SK-N-SH treated with all-trans-retinoic acid at 6 μM for 48 hours (cell line): ENCODE measurements at regions not wholly inside any gene's neighbourhood (a gene's known extent, or its start where the extent isn't known, plus 50 kb on each side); places are given as distances from the start of the nearest gene placed in this dataset.

Experiments used
- POU6F1 ChIP-seq: fragments of 250-450 bp; sonication (Bioruptor Pico); IDR thresholded peaks from 2 replicates; pipeline ENCODE4 v1.8.0; 2021; ENCODE audit warnings: low read depth, mild to moderate bottlenecking, moderate library complexity, borderline replicate concordance
- ZNF565 ChIP-seq: fragments of 450-650 bp; formaldehyde crosslinking; conservative IDR thresholded peaks from 2 replicates; pipeline ENCODE4 v1.5.0; 2020; ENCODE audit warnings: low read depth, mild to moderate bottlenecking, moderate library complexity

GRCh38 chr20:24382743-24383142 is 86.7 kb upstream of the SYNDIG1 start:
- no peak for TF ChIP-seq ZNF565 (CRISPR knock-in tag)
- TF ChIP-seq POU6F1 (CRISPR knock-in tag) = no peak
